ENCODE measurements at regions not wholly inside any gene's neighbourhood (a gene's known extent, or its start where the extent isn't known, plus 50 kb on each side); places are given as distances from the start of the nearest gene placed in this dataset.

DNA sequence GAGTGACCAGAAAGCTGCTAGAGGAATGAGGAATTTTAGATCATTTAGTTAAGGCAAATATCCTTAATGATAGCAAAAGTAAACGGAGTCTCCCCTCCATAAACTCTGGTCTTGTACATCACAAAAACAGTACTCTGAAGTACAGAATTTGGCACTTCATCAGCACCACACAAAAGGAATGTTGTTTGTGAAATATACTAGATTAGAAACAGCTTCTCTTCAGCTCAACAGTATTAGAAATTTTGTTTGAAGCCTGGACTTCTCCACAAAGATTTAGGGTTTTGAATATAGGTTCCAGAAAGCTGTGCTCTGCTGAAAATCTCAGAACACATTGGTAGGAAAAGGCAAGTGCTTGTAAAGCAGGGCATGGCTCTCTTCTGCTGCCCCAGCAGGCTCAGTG, 135.1 kb upstream of the PTGFR start:
- no peak for DNase-seq (ENCODE audit: low read depth)

DNA sequence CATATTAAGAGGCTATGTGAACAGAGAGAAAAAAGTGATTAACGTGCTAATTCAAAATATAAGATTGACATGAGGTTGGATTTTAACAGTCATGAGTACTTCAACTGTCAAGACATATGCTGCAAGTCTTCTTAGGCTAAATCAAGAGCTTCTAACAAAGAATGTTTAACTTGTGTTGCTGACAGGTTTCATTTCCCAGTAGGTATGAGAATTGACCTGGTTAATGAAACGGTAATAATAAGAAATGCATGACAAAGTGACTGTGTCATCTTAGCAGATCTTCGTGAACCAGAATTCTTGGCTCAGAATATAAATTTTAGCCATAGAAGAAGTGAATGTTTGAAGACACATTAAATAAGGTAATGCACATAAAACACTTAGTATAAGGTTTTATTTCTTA, 132.6 kb upstream of the PTGFR start:
- DNase-seq (ENCODE audit: low read depth), result no peak

DNA sequence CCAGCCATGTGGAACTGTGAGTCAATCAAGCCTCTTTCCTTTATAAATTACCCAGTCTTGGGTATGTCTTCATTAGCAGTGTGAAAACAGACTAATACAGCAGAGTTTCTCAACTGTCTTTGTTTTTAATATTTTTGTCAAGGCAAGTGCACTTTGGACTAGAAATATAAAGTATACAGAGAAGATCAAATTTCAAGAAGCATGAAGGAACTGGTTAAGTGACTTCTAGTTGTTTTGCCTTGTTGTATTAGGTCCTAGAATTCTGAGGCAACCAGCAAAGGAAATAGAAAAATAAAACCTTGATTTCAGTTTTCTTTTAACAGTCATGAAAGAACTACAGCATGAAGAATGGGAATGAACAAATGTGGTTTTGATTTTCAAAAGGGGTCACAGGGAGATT, 131.1 kb upstream of the PTGFR start:
- no peak for DNase-seq (ENCODE audit: low read depth)

DNA sequence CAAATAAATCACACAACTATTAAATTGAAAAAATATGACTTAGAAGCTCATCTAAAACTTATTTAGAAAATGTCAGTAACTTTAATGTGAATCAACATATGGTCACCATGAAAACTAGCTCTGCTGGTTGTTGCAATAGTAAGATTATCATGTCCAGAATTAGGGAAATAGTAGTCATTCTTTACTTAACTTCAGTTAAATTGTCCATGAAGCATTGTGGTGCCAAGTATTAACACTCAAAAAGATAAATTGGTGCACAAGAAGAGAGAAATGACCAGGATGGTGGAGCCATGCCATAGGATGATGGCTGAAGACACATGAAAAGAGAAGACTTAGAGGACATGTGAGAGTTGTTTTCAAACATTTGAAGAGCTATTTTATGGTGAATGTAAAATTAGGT, 130.2 kb upstream of the PTGFR start:
- no peak for DNase-seq (ENCODE audit: low read depth)

DNA sequence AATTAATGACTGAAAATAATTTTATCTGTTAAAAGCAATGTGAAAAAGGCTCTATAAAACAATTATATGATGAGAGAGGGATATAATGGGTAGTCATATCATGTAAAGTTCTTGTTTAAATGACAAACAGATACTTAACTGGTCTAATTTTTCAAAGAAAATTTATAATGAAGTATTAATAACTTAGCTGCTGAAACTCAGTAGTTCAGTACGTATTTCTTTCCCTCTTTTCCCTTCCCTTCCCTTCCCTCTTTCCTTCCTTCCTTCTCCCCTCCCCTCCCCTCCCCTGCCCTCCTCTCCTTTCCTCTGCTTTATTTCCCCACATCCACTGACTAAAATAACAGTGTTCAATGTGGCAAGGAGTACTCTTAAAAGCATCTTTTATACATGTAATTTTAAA, 123.1 kb upstream of the PTGFR start:
- no peak for DNase-seq (ENCODE audit: low read depth)

GRCh38 chr1:78369546-78369945, 121.2 kb upstream of the PTGFR start:
- DNase-seq (ENCODE audit: low read depth), result no peak

- peak; percentile 77 for DNase-seq (ENCODE audit: low read depth)
Observed at GRCh38 chr1:78370356-78370755, 120.4 kb upstream of the PTGFR start.

DNA sequence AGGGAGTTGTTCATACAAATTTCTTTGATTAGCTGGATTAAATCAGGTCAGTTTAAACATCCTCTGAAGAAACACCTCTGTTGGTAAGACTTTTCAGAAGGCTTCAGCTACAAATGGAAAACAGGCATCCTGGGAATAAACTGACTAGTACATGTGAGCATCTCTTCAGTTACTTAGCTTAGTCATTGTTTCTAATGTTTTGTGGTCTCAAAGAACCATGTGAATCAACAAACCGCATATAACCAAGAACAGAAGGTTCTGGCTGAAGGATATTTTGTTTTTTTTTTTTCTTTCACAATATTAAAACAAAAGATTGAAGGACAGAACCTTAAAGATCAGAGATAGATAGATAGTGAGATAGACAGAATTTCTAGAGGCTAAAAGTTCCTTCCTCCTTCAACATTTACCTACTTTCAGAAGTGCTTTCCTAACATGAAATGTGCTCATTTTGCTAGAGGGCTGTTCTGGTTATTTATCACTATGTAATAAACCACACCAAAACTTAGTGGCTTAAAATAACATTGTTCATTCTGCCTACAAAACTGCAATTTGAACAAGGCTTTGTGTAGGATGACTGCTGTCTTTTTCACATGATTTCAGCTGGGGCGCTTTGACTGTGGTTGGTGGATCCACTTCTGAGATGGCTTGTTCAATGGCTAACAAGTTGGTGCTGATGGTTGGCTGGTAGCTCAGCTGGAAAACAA, 119.8 kb upstream of the PTGFR start:
- DNase-seq (ENCODE audit: low read depth), result peak; percentile 72

- no peak for DNase-seq (ENCODE audit: low read depth)
Observed at GRCh38 chr1:78373676-78374075, 117.1 kb upstream of the PTGFR start.

- no peak for DNase-seq (ENCODE audit: low read depth)
Observed at GRCh38 chr1:78375996-78376395, 114.8 kb upstream of the PTGFR start.

DNA sequence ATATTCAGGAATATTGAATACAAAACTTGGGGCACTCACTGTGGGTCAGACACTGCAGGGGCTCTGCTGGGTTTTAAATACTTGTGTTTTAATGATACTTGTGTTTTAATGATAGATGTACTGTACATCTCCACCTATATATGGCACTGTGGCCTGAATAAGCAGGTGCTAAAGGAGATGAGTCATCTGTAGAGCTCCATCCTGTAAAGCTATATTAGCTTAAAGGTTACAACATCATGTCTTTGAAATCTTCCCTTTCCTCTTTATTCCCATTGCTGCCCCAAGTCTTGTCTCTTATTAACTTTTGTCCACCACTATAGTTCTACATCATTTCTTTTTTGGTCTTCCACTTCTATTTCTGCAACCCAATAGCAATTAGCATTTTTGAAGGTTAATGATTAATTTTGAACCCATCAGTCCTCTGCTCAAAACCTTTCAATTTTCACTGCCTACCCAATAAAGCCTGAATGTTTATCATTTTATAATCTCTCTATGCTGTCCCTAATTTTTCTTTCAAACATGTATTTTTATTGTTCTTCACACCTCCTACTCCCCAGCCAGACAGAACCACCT, 113.3 kb upstream of the PTGFR start:
- DNase-seq (ENCODE audit: low read depth), result peak; percentile 49

DNA sequence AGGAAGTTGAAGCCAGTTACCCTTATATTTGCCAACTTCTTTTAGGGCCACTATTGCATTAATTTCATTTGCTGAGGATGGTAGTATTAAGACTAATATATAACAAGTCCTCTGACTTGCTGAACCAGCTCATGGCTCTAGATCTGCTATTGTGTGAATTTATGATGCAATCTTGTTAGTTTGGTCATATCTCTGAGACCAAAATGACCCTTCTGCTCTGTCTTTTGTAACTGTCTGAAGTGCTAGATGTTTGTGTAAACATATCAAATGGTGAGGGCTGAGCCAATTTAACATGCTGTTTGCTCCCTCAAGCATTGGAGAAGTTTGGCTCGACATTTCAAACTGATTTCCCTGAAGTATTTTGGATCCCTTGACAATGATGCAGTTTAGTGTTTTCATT, 106.9 kb upstream of the PTGFR start:
- no peak for DNase-seq (ENCODE audit: low read depth)

GRCh38 chr1:78385744-78386462, 104.9 kb upstream of the PTGFR start:
- DNase-seq (ENCODE audit: low read depth), result no peak

DNA sequence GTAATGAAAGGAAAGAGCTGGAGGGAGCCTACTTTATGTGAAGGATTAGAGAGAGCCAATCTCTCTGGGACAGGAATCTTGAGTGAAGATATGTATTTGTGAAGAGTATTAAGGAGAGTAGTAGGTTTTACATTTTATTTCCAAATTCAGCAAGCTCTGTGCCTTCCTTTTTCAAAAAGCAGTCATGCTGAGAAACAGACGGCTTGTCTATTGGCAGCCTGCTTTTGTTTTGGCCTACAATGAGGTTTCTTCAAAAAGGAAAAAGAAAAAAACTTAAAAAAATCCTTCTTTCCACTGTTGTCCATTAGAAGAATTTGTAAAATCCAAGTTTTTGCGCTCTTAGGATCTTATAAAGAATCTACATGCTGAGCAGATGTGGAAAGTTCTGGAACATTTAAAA, 103.6 kb upstream of the PTGFR start:
- DNase-seq (ENCODE audit: low read depth), result no peak

DNA sequence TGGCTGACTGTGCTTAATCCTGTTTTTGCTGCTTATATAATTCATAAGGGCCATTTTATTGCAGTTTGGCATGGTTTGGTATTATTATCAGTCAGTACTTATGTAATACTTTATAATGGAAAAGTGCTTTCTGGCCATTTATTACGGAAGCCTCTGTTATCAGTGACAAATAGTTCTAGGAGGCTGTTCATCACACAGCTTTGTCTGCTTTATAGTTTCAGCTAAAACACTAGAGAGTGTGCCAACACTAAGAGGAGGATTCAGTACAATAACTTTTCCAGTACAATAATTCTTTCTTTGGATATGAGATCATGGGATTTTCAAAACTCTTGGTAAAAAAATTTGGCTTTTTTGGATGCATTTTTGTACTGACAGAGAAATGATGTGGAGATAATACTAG, 102.9 kb upstream of the PTGFR start:
- no peak for DNase-seq (ENCODE audit: low read depth)

DNA sequence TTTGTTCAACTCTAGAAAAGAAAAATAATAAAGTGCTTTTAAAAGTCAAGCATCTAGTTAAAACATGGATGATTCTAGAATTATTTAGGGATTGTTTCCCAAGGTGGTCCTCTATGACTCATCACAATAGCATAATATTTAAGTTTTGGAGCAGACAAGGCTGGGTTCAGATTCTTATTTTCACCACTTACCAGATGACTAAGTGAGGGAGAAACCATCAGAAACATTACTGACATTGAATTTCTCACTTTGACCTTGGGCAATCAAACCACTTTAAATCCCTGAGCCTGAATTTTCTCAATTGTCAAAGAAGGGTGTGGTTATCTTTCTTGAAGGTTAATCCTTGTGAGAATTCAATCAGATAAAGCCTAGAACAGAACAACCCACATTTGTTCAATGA, 102.5 kb upstream of the PTGFR start:
- no peak for DNase-seq (ENCODE audit: low read depth)

DNA sequence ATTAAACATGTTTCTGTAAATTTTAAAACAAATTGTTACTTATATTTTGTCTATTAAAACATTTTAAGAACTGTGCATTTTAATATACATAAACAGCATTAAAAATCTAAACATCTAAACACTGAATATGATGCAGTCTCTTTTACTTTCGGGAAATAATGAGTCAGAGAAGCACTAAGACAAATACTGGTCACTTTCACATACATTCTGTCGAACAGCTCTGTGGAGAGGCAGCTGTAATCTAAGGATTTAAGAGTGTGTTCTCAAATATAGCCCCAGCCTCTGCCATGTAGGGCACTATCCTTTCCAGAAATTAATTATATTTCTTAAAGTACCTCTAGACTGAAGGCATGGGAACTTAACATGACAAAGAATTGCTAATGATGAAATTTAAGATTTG, 89.6 kb upstream of the PTGFR start:
- DNase-seq (ENCODE audit: low read depth), result no peak

- DNase-seq (ENCODE audit: low read depth), result no peak
Observed at GRCh38 chr1:78408192-78408591, 82.6 kb upstream of the PTGFR start.

DNA sequence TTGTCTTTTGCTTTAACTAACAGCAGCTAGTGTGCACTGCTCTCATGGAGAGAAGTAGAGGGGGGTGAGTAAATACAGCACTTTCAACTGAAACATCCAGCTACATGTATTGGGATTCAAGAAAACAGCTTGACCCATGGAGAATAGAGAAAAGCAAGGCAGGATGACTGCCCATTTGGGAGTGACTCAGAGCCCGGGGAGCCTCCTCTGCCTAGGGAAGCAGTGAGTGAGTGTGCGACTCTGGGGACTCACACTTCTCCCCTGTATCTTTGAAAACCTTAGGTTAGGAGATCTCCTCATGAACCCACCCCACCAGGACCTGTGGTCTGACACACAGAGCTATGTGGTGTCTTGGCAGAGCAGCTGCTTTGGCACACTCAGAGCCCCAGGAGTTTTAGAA, 82.0 kb upstream of the PTGFR start:
- DNase-seq (ENCODE audit: low read depth), result peak; percentile 19

GRCh38 chr1:78410643-78411042, 80.1 kb upstream of the PTGFR start:
- DNase-seq (ENCODE audit: low read depth), result no peak

DNA sequence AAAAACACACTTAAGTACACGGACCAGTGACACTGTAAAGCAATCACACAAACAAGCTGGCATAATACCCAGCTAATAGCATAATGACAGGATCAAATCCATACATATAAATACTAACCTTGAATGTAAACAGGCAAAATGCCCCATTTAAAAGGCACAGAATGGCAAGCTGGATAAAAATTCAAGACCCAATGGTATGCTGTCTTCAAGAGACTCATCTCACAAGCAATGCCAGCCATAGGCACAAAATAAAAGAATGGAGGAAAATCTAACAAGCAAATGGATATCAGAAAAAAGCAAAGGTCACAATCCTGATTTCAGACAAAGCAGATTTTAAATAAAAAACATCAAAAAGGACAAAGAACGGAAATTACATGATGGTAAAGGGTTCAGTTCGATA, 79.1 kb upstream of the PTGFR start:
- no peak for DNase-seq (ENCODE audit: low read depth)

- no peak for DNase-seq (ENCODE audit: low read depth)
Observed at GRCh38 chr1:78415165-78415564, 75.6 kb upstream of the PTGFR start.

- DNase-seq (ENCODE audit: low read depth), result no peak
Observed at GRCh38 chr1:78419309-78419708, 71.5 kb upstream of the PTGFR start.

Measured in HT1080 (cell line).